Skeletal muscle satellite cell (primary cell): ENCODE measurements at regions not wholly inside any gene's neighbourhood (a gene's known extent, or its start where the extent isn't known, plus 50 kb on each side); places are given as distances from the start of the nearest gene placed in this dataset.
"Not testable (repeated sequence)": the region's sequence is repeated elsewhere in the genome, so short reads cannot be mapped to it uniquely, and the experiment has no call there.

Experiments
- H3K27me3 ChIP-seq: 2 replicates; pipeline ENCODE4 v1.7.0; 2013; ENCODE audit warnings: low read length; ENCODE audit not compliant: control insufficient read depth, insufficient read depth
- H3K36me3 ChIP-seq: 2 replicates; pipeline ENCODE4 v1.7.0; 2013; ENCODE audit warnings: mild to moderate bottlenecking, control low read depth, low read length; ENCODE audit not compliant: insufficient read depth
- H3K4me1 ChIP-seq: 2 replicates; pipeline ENCODE4 v1.7.0; 2013; ENCODE audit warnings: low read length; ENCODE audit not compliant: control insufficient read depth, insufficient read depth
- H3K4me2 ChIP-seq: 2 replicates; pipeline ENCODE4 v1.7.0; 2013; ENCODE audit warnings: mild to moderate bottlenecking, low read length
- H3K4me3 ChIP-seq: 2 replicates; pipeline ENCODE4 v1.7.0; 2013; ENCODE audit warnings: low read length
- H3K9ac ChIP-seq: 2 replicates; pipeline ENCODE4 v1.7.0; 2013; ENCODE audit warnings: mild to moderate bottlenecking, low read depth, low read length, moderate library complexity
- H3K9me3 ChIP-seq: replicated peaks from 2 replicates; pipeline ENCODE4 v1.7.0; 2013; ENCODE audit warnings: mild to moderate bottlenecking, control low read depth, low read length

DNA sequence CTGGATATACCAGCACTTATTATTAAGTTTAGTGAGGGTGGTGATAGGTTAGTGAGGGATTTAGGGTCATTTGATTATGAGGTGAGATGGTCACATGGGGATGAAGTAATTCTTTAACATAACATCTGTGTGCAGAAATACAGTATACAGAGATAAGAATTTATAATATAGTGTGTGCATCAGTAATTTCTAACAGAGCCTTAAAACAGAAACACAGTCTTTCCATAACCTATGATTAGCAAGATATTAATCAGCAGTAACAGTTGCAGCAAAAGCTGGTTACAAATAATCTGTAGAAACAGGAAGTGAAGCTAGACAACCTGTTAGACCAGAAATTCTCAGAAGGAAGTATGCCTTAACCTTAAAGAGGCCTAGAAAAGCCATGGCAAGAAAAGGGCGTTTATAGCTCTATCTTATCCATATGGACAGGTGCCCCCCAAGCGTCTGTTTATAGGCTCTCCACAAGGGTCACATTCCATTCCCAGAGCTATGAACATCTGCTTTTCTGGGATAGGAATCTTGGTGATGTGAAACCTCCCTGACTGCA lies 112.5 kb upstream of the WSB1 start:
- not testable (repeated sequence) for H3K9ac ChIP-seq, H3K4me2 ChIP-seq, H3K4me1 ChIP-seq, H3K9me3 ChIP-seq, H3K4me3 ChIP-seq, H3K27me3 ChIP-seq, H3K36me3 ChIP-seq

DNA sequence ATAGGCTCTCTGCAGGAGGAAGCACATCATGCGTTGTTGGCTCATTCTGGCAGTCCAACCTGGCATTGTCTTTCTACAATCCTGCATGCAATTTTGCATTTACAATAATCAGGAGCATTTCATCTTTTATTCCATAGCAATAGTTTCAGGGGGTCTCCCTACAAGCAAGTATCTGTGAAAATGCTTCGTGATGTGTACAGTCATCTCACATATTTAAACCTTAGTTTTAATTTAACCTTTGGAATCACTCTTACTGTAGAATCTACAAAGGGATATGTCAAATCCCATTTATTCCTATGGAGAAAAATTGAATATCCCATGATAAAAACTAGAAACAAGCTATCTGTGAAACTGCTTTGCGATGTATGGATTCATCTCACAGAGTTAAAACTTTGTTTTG lies 112.0 kb upstream of the WSB1 start:
- H3K36me3 ChIP-seq = no peaks in the 10 kb centered on the region
- H3K9me3 ChIP-seq = no peaks in the 10 kb centered on the region
- H3K4me1 ChIP-seq = no peaks in the 10 kb centered on the region
- H3K27me3 ChIP-seq = no peaks in the 10 kb centered on the region
- no peak overlapping the region for H3K4me2 ChIP-seq
- no peak overlapping the region for H3K9ac ChIP-seq
- H3K4me3 ChIP-seq = no peak overlapping the region

GRCh38 chr17:27197505-27197904 lies 96.4 kb upstream of the WSB1 start:
- H3K4me3 ChIP-seq, H3K36me3 ChIP-seq, H3K9ac ChIP-seq, H3K4me1 ChIP-seq, H3K4me2 ChIP-seq, H3K27me3 ChIP-seq, H3K9me3 ChIP-seq: not testable (repeated sequence)

GRCh38 chr17:27199948-27200347 lies 94.0 kb upstream of the WSB1 start:
- no peak overlapping the region for H3K4me3 ChIP-seq
- peaks cover 13% of the 10 kb centered on the region for H3K27me3 ChIP-seq
- H3K4me1 ChIP-seq = no peaks in the 10 kb centered on the region
- no peaks in the 10 kb centered on the region for H3K9me3 ChIP-seq
- H3K9ac ChIP-seq = no peak overlapping the region
- no peaks in the 10 kb centered on the region for H3K36me3 ChIP-seq
- no peak overlapping the region for H3K4me2 ChIP-seq

GRCh38 chr17:27200476-27200875 lies 93.4 kb upstream of the WSB1 start:
- Histone ChIP-seq H3K27me3 (peaks cover 13% of the 10 kb centered on the region), H3K9me3 (no peaks in the 10 kb centered on the region), H3K36me3 (no peaks in the 10 kb centered on the region), H3K4me2 (no peak overlapping the region), H3K9ac (no peak overlapping the region), H3K4me3 (no peak overlapping the region), H3K4me1 (no peaks in the 10 kb centered on the region)

DNA sequence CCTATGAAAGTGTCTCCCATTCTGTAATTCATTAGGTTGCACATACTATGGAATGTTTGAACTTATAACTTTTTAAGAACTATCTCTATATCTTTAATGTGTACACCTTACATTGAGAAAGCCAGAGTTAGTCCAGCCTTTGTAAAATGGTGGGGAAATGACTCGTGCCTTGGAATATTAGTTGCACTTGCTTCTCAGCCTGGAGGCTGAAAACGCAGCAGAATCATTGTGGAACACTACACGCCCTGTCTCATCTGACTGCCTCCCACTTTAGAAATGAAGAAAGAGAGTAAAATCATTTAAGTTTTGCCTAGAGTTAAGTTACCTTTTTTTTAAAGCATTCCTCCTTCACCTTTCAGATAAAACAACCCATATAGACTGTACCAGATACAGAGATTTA lies 90.7 kb upstream of the WSB1 start:
- no peak overlapping the region for H3K4me3 ChIP-seq
- H3K36me3 ChIP-seq = no peaks in the 10 kb centered on the region
- H3K9ac ChIP-seq = no peak overlapping the region
- no peak overlapping the region for H3K4me2 ChIP-seq
- H3K27me3 ChIP-seq = peaks cover 13% of the 10 kb centered on the region
- peaks cover 12% of the 10 kb centered on the region for H3K4me1 ChIP-seq
- no peaks in the 10 kb centered on the region for H3K9me3 ChIP-seq

DNA sequence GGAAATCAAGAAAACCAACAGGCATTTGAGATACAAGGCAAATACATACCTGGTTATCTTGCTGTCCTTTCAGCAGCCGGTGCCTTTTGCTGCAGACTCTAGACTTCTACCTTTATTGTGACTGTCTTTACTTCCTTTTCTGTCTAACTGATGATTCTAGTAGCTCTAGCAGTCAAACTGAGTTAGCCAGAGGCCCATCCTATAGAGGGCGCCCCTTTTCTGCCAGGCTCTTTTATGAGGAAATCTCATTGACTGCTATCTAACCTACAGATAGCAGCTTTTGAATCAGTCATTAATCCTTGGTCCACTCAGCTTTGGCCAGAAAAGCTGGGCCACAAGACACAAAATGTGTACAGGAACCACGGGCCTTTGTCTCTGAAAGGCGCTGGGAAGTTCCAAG lies 87.5 kb upstream of the WSB1 start:
- H3K4me2 ChIP-seq = peak overlapping the region; percentile 15
- peaks cover 13% of the 10 kb centered on the region for H3K27me3 ChIP-seq
- no peak overlapping the region for H3K4me3 ChIP-seq
- no peak overlapping the region for H3K9ac ChIP-seq
- H3K4me1 ChIP-seq = peaks cover 12% of the 10 kb centered on the region
- H3K36me3 ChIP-seq = no peaks in the 10 kb centered on the region
- H3K9me3 ChIP-seq = no peaks in the 10 kb centered on the region

DNA sequence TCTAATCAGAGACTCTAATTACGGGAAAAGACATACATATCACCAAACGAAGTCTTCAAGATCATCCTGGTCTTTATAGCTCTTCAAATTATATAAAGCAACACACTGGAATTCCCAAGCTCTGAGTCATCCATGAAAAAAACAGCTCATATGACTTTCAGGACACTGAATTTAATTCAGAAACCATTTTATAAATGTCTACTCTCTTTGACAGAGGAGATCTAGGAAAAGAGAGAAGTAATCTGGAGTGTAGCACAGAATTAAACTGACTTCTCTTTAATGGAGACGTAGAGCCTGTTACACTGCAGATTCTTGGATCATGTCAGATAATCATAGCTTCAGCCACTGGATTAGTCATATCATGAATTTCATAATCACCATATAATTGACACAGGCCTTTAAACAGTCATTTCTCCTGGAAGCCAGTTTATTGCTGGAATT lies 86.8 kb upstream of the WSB1 start:
- peaks cover 13% of the 10 kb centered on the region for H3K27me3 ChIP-seq
- peak overlapping the region; percentile 15 for H3K4me2 ChIP-seq
- no peak overlapping the region for H3K4me3 ChIP-seq
- peaks cover 12% of the 10 kb centered on the region for H3K4me1 ChIP-seq
- no peaks in the 10 kb centered on the region for H3K9me3 ChIP-seq
- no peaks in the 10 kb centered on the region for H3K36me3 ChIP-seq
- H3K9ac ChIP-seq = no peak overlapping the region

DNA sequence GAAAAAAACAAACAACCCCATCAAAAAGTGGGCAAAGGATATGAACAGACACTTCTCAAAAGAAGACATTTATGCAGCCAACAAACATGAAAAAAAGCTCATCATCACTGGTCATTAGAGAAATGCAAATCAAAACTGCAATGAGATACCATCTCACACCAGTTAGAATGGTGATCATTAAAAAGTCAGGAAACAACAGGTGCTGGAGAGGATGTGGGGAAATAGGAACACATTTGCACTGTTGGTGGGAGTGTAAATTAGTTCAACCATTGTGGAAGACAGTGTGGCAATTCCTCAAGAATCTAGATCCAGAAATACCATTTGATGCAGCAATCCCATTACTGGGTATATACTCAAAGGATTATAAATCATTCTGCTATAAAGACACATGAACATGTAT lies 85.5 kb upstream of the WSB1 start:
- not testable (repeated sequence) for H3K36me3 ChIP-seq, H3K9ac ChIP-seq, H3K4me2 ChIP-seq, H3K9me3 ChIP-seq, H3K4me3 ChIP-seq
- peaks cover 12% of the 10 kb centered on the region for H3K4me1 ChIP-seq
- peaks cover 10% of the 10 kb centered on the region for H3K27me3 ChIP-seq

DNA sequence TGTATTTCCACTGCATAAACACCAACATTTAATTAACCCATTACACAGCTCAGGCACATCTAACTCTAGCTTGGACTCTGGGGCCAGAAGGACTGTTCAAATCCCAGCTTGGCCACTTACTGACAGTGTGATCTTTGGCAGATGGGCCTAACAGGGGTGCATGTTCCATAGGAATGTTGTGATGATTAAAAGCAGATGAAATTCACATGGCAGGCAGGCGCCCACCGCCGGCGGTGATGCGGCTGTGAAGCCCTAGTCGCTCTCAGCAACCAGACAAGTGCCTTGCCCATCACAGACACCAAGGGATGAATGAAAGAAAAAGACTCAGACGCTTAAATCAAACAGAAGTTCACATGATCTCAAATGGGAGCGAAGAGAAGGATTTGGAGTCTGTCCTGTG lies 84.6 kb upstream of the WSB1 start:
- Histone ChIP-seq H3K4me2 (no peak overlapping the region), H3K4me3 (no peak overlapping the region), H3K9ac (no peak overlapping the region), H3K27me3 (peaks cover under 1% of the 10 kb centered on the region), H3K36me3 (no peaks in the 10 kb centered on the region), H3K9me3 (no peaks in the 10 kb centered on the region), H3K4me1 (peaks cover 12% of the 10 kb centered on the region)

- not testable (repeated sequence) for H3K4me2 ChIP-seq, H3K4me3 ChIP-seq, H3K36me3 ChIP-seq, H3K27me3 ChIP-seq, H3K9ac ChIP-seq, H3K9me3 ChIP-seq
- H3K4me1 ChIP-seq = peaks cover 12% of the 10 kb centered on the region
Measured at GRCh38 chr17:27210809-27211208, 83.1 kb upstream of the WSB1 start.

DNA sequence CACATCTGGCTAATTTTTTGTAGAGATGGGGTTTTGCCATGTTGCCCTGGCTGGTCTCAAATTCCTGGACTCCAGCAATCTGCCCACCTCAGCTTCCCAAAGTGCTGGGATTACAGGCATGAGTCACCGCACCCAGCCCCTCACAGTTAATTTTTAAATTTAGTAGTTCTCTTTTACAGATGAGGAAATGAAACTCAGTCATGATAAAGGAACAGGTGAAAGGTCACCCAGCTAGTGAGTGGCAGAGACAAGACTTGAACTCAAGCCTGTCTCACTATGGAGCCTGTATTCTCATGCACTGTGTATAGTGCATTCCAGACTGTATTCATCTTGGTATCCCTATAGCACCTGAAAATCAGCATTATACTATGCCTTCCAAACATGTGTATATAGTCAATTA lies 77.1 kb upstream of the WSB1 start:
- no peak overlapping the region for H3K4me2 ChIP-seq
- H3K9me3 ChIP-seq = no peaks in the 10 kb centered on the region
- no peak overlapping the region for H3K9ac ChIP-seq
- H3K4me3 ChIP-seq = no peak overlapping the region
- H3K4me1 ChIP-seq = no peaks in the 10 kb centered on the region
- H3K36me3 ChIP-seq = no peaks in the 10 kb centered on the region
- H3K27me3 ChIP-seq = no peaks in the 10 kb centered on the region
